ENCODE measurements at regions not wholly inside any gene's neighbourhood (a gene's known extent, or its start where the extent isn't known, plus 50 kb on each side); places are given as distances from the start of the nearest gene placed in this dataset.

GRCh38 chr12:30570211-30570890 lies 125.3 kb downstream of the IPO8 start:
- TF ChIP-seq CTCF (IDR thresholded peaks at IDR 0.05) (no peak), POLR2A (IDR thresholded peaks at IDR 0.05) (no peak), EP300 (IDR thresholded peaks at IDR 0.05) (no peak)

Data from ovary (tissue), 3 donors.